OCI-LY3 (cell line): ENCODE measurements at regions not wholly inside any gene's neighbourhood (a gene's known extent, or its start where the extent isn't known, plus 50 kb on each side); places are given as distances from the start of the nearest gene placed in this dataset.
"Not testable (repeated sequence)": the region's sequence is repeated elsewhere in the genome, so short reads cannot be mapped to it uniquely, and the experiment has no call there.

ENCODE experiments used
- H2AFZ ChIP-seq: fragments of 200-600, 300-600 bp; shearing (Covaris generic); 2 replicates; pipeline ENCODE4 v1.6.0; 2014; ENCODE audit warnings: antibody characterized with exemption, low read depth, low read length
- H3K27ac ChIP-seq: fragments of 200-600, 300-600 bp; sonication (generic); 2 replicates; pipeline ENCODE4 v1.5.1; 2014; ENCODE audit warnings: mild to moderate bottlenecking, low read length, moderate library complexity, mixed read lengths
- H3K27me3 ChIP-seq: fragments of 200-600, 300-600 bp; sonication (generic); 2 replicates; pipeline ENCODE4 v1.6.1; 2014; ENCODE audit warnings: low read depth, low read length, mixed read lengths
- H3K36me3 ChIP-seq: fragments of 200-600, 300-600 bp; sonication (generic); replicated peaks from 2 replicates; pipeline ENCODE3; 2014; ENCODE audit warnings: low read depth, low read length, mixed read lengths
- H3K4me1 ChIP-seq: fragments of 300-600, 200-600 bp; sonication (generic); 2 replicates; pipeline ENCODE4 v1.6.1; 2014; ENCODE audit warnings: low read length, mixed read lengths
- H3K4me2 ChIP-seq: fragments of 200-600, 300-600 bp; sonication (generic); 2 replicates; pipeline ENCODE4 v1.6.1; 2014; ENCODE audit warnings: low read length, mixed read lengths
- H3K4me3 ChIP-seq: fragments of 300-600, 200-600 bp; sonication (generic); 2 replicates; pipeline ENCODE4 v1.5.1; 2014; ENCODE audit warnings: antibody characterized with exemption, mild to moderate bottlenecking, low read length, moderate library complexity
- H3K79me2 ChIP-seq: fragments of 300-600, 200-600 bp; shearing (Covaris generic); 2 replicates; pipeline ENCODE4 v1.6.1; 2014; ENCODE audit warnings: mild to moderate bottlenecking, low read length, mixed read lengths
- H3K9ac ChIP-seq: fragments of 300-600, 200-600 bp; shearing (Covaris generic); 2 replicates; pipeline ENCODE4 v1.6.0; 2014; ENCODE audit warnings: mild to moderate bottlenecking, low read length, moderate library complexity
- H3K9me3 ChIP-seq: fragments of 200-600, 300-600 bp; shearing (Covaris generic); 2 replicates; pipeline ENCODE4 v1.6.1; 2014; ENCODE audit warnings: low read length, mixed read lengths; ENCODE audit not compliant: insufficient read depth
- H4K20me1 ChIP-seq: fragments of 200-600, 300-600 bp; sonication (generic); 2 replicates; pipeline ENCODE4 v1.6.1; 2016; ENCODE audit warnings: low read length, mixed read lengths; ENCODE audit not compliant: insufficient read depth
- EZH2phosphoT487 ChIP-seq: fragments of 200-600 bp; shearing (Covaris generic); IDR thresholded peaks from 2 replicates; pipeline ENCODE4 v1.6.1; 2018; ENCODE audit warnings: antibody characterized with exemption, mixed run types, low read depth
- TF ChIP-seq, protein P1 (sequence below): fragments of 200-600, 300-600 bp; sonication (generic); IDR thresholded peaks from 2 replicates; pipeline ENCODE4 v1.5.1; 2014; ENCODE audit warnings: antibody characterized with exemption, low read length, low read depth

DNA sequence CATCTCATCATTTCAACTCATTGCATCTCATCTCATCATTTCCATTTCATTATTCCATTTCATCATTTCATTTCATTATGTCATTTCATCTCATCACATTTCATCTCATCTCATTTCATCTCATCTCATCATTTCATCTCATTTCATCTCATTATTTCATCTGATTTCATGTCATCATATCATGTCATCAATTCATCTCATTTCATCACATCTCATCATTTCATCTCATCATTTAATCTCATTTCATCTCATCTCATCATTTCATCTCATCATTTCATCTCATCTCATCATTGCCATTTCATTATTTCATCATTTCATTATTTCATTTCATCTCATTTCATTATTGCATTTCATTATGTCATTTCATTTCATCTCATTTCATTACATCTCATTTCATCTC, 410.5 kb downstream of the ZNF33B start:
- H3K4me2 ChIP-seq, H3K79me2 ChIP-seq, H3K36me3 ChIP-seq, H3K4me1 ChIP-seq, H3K9me3 ChIP-seq, H3K27ac ChIP-seq, H4K20me1 ChIP-seq, H2AFZ ChIP-seq, H3K9ac ChIP-seq, H3K4me3 ChIP-seq, H3K27me3 ChIP-seq: not testable (repeated sequence)

GRCh38 chr10:42193588-42193987, 444.8 kb downstream of the ZNF33B start:
- not testable (repeated sequence) for H2AFZ ChIP-seq, H3K4me1 ChIP-seq, H3K79me2 ChIP-seq, H4K20me1 ChIP-seq, H3K4me3 ChIP-seq, H3K36me3 ChIP-seq, H3K27me3 ChIP-seq, H3K4me2 ChIP-seq, H3K9me3 ChIP-seq, H3K27ac ChIP-seq, H3K9ac ChIP-seq

DNA sequence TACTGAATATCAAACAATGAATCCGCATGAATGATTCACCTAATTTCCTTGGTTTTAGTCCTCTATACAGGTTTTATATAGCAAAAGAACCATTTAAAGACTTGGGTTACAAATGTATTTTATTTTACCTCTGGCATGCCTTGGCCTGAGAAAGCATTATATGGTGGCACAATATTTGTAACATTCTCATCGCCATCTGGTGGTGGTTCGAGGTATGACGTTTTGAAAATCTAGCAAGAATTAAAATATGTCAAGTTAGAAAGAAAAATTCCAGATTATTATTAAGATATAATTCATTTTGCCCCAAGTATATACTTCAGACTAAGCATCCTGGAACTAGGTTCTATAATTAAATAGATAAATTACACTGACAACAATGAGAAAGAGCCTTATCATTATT, 445.9 kb downstream of the ZNF33B start:
- not testable (repeated sequence) for H3K36me3 ChIP-seq, H3K27me3 ChIP-seq, H3K4me2 ChIP-seq, H2AFZ ChIP-seq, H3K9me3 ChIP-seq, H3K4me1 ChIP-seq, H3K27ac ChIP-seq, H3K4me3 ChIP-seq, H3K9ac ChIP-seq, H4K20me1 ChIP-seq, H3K79me2 ChIP-seq
- TF ChIP-seq, protein P1, sequence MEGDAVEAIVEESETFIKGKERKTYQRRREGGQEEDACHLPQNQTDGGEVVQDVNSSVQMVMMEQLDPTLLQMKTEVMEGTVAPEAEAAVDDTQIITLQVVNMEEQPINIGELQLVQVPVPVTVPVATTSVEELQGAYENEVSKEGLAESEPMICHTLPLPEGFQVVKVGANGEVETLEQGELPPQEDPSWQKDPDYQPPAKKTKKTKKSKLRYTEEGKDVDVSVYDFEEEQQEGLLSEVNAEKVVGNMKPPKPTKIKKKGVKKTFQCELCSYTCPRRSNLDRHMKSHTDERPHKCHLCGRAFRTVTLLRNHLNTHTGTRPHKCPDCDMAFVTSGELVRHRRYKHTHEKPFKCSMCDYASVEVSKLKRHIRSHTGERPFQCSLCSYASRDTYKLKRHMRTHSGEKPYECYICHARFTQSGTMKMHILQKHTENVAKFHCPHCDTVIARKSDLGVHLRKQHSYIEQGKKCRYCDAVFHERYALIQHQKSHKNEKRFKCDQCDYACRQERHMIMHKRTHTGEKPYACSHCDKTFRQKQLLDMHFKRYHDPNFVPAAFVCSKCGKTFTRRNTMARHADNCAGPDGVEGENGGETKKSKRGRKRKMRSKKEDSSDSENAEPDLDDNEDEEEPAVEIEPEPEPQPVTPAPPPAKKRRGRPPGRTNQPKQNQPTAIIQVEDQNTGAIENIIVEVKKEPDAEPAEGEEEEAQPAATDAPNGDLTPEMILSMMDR, result 0 out of 2 replicates have a peak, but pooled peaks have one; percentile 20

GRCh38 chr10:42187501-42188195, 450.7 kb downstream of the ZNF33B start:
- not testable (repeated sequence) for H4K20me1 ChIP-seq, H2AFZ ChIP-seq, H3K36me3 ChIP-seq, H3K4me1 ChIP-seq, H3K4me2 ChIP-seq, H3K27me3 ChIP-seq, H3K79me2 ChIP-seq, H3K4me3 ChIP-seq, H3K27ac ChIP-seq, H3K9me3 ChIP-seq, H3K9ac ChIP-seq

DNA sequence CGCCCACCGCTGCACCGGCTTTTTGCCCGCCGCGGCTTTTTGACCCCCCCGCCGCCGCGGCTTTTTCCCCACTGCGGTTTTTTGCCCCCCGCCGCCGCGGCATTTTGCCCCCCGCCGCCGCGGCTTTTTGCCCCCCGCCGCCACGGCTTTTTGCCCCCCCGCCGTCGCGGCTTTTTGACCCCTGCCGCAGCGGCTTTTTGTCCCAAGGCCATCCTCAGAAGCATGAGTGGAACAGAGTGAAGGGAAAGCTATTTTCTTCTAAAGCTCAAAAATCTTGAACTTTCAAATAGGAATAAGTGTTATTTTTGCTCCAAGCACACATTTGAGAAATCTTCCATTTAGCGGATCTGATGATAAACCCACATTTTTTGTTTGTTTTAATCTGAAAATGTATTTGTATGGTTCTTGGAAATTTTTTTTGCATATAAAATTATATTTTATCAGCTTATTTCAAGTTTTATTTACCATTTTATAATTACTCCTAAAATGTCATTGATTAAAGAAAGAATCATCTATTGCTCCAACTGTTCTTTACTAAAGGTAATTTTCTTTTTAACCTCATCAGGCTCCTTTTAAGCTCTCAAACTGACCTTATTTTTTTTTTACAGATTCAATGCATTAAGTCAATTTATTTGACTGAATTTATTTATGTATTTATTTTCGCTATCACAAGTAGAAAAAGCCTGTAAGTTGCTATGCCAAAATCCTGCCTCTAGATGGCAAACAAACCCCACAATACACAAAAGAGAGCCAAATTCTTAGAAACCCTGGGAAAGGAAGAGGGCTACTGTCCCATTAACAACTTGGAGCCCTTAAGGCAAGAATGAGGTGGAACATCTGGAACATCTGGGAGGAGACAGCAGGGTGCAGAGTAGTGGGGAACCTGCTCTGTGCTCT, 460.3 kb downstream of the ZNF33B start:
- H3K4me3 ChIP-seq, H3K27me3 ChIP-seq, H3K9me3 ChIP-seq, H3K4me1 ChIP-seq, H4K20me1 ChIP-seq, H3K27ac ChIP-seq, H3K79me2 ChIP-seq, H3K36me3 ChIP-seq, H3K4me2 ChIP-seq, H3K9ac ChIP-seq, H2AFZ ChIP-seq: not testable (repeated sequence)

DNA sequence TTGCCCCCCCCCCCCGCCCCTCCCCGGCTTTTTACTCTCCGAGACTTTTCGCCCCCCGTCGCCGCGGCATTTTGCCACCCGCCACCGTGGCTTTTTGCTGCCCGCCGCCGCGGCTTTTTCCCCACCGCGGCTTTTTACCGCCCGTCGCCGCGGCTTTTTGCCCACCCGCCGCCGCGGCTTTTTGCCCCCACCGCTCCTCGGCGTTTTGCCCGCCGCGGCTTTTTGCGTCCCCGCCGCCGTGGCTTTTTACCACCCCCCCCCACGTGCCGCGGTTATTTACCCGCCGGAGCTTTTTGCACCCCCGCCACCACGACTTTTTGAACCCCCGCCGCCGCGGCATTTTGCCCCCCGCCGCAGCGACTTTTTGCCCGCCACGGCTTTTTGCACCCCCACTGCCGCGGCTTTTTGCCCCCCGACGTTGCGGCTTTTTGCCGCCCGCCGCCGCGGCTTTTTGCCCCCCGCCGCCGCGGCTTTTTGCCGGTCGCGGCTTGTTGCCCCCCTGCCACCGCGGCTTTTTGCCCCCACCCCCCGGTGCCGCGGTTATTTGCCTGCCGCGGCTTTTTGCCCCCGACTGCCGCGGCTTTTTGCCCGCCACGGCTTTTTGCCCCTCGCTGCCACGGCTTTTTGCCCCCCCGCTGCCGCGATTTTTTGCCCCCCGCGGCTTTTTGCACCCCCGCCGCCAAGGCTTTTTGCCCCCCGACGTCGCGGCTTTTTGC, 461.1 kb downstream of the ZNF33B start:
- Histone ChIP-seq H3K9ac (no peak overlapping the region), H3K36me3 (no peaks in the 10 kb centered on the region)
- no peak for TF ChIP-seq EZH2phosphoT487
- TF ChIP-seq, protein P1, result no peak

More for the DNA sequence above, 461.1 kb downstream of the ZNF33B start:
- H3K79me2 ChIP-seq, result no peaks in the 10 kb centered on the region
- H3K4me3 ChIP-seq, result no peak overlapping the region
- H3K27me3 ChIP-seq, result no peaks in the 10 kb centered on the region
- H3K9me3 ChIP-seq, result no peaks in the 10 kb centered on the region
- no peaks in the 10 kb centered on the region for H4K20me1 ChIP-seq
- no peak overlapping the region for H2AFZ ChIP-seq
- H3K4me1 ChIP-seq, result no peaks in the 10 kb centered on the region
- H3K4me2 ChIP-seq, result no peak overlapping the region
- H3K27ac ChIP-seq, result no peak overlapping the region
